ENCODE measurements at regions not wholly inside any gene's neighbourhood (a gene's known extent, or its start where the extent isn't known, plus 50 kb on each side); places are given as distances from the start of the nearest gene placed in this dataset.

DNA sequence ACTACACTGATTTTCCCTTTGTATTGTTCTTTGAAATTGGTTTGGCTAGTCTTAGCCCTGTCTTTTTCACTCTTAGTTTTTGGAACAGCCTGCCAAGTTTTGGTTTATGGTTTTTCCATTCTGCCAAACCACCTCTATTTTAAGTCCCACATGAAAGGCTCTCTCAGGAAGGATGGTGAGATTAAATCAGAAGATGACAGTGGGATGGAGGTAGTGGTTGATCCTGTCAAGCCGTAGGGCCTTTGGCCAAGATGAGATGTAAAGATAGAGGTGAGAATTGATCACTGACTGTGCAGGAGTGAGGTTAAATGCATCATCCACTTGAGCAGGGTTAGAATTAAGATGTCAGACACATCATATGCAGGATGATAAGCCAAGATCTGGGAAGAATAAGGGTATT, 948.5 kb downstream of the SLC4A3 start:
- in situ Hi-C loops (cut with HindIII; ENCODE audit: low pct_ligation_motif_present, low sequenced_read_pairs), result no loop called here
- TF ChIP-seq, protein P1, sequence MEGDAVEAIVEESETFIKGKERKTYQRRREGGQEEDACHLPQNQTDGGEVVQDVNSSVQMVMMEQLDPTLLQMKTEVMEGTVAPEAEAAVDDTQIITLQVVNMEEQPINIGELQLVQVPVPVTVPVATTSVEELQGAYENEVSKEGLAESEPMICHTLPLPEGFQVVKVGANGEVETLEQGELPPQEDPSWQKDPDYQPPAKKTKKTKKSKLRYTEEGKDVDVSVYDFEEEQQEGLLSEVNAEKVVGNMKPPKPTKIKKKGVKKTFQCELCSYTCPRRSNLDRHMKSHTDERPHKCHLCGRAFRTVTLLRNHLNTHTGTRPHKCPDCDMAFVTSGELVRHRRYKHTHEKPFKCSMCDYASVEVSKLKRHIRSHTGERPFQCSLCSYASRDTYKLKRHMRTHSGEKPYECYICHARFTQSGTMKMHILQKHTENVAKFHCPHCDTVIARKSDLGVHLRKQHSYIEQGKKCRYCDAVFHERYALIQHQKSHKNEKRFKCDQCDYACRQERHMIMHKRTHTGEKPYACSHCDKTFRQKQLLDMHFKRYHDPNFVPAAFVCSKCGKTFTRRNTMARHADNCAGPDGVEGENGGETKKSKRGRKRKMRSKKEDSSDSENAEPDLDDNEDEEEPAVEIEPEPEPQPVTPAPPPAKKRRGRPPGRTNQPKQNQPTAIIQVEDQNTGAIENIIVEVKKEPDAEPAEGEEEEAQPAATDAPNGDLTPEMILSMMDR (IDR thresholded peaks at IDR 0.05; ENCODE audit: low read depth, low read length, missing control alignments), result no peak
- DNase-seq, result no peak
- Histone ChIP-seq H3K27ac (no peak overlapping the region), H3K27me3 (replicated peaks) (no peaks in the 10 kb centered on the region), H3K4me3 (ENCODE audit: low read depth, low read length) (no peak overlapping the region), H3K36me3 (replicated peaks) (no peaks in the 10 kb centered on the region)

DNA sequence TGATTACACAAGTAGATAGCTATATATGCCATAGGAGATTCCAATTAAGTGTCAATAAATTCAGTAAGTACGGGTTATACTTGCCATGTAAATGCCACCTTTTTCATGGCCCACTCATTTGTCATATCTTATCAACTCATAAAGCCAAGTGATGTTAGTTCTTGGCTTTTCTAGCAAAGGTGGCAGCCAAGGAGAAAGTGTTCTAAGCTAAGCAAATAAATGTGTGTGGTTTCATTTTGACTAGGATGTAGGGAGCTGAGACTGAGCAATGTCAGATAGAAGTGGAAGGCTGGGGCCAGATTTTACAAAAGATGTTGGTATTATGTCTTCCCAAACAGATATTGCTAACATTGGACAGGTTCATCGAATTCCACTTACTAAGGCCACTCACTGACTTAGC, 952.0 kb downstream of the SLC4A3 start:
- TF ChIP-seq, protein P1 (IDR thresholded peaks at IDR 0.05; ENCODE audit: low read depth, low read length, missing control alignments), result no peak
- H3K4me3 ChIP-seq (ENCODE audit: low read depth, low read length), result no peak overlapping the region
- H3K27me3 ChIP-seq (replicated peaks), result no peaks in the 10 kb centered on the region
- no peak overlapping the region for H3K27ac ChIP-seq
- H3K36me3 ChIP-seq (replicated peaks), result no peaks in the 10 kb centered on the region
- in situ Hi-C loops (cut with HindIII; ENCODE audit: low pct_ligation_motif_present, low sequenced_read_pairs), result no loop called here
- DNase-seq, result no peak

DNA sequence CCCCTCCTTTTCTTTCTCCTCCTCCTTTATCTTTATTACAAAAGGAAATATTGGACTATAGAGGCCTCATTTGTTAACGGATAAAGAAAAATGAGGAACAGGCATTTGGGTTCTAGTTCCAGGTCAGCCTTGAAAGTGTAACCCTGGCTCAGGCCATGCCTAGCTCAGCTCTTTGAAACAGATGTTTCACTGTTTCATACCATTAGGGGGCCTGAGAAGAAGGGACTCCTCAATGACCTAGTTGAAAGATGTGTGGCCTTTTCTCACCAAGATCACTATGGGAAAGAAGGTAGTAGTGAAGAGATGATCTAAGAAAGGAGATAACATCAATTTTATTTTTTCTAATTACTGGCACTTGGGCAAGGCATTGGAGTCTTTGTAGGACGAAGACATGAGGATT, 952.7 kb downstream of the SLC4A3 start:
- in situ Hi-C loops (cut with HindIII; ENCODE audit: low pct_ligation_motif_present, low sequenced_read_pairs), result no loop called here
- H3K4me3 ChIP-seq (ENCODE audit: low read depth, low read length), result no peak overlapping the region
- H3K27ac ChIP-seq, result no peak overlapping the region
- H3K36me3 ChIP-seq (replicated peaks), result no peaks in the 10 kb centered on the region
- TF ChIP-seq, protein P1 (IDR thresholded peaks at IDR 0.05; ENCODE audit: low read depth, low read length, missing control alignments), result no peak
- H3K27me3 ChIP-seq (replicated peaks), result no peaks in the 10 kb centered on the region
- no peak for DNase-seq

DNA sequence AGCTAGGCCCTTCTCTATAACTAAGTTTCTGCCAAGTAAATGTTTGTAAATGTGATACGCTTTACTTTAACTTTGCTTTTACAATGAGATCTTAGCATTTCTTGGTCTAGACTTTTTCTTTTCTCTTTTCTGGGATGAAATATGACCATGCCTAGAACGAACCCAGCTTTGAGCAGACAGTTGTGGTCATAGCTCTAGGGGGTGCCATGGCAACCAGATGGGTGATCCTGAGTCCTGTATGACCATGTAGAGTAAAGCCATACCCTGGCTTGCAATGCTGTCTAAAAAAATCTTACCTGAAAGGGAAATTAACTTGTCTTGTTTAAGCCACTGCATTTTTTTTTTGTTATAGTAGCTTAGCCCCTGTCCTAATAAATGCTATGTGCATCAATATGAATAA, 956.3 kb downstream of the SLC4A3 start:
- no peak overlapping the region for H3K27ac ChIP-seq
- H3K27me3 ChIP-seq (replicated peaks), result no peaks in the 10 kb centered on the region
- TF ChIP-seq, protein P1 (IDR thresholded peaks at IDR 0.05; ENCODE audit: low read depth, low read length, missing control alignments), result no peak
- no peak for DNase-seq
- no peak overlapping the region for H3K4me3 ChIP-seq (ENCODE audit: low read depth, low read length)
- no peaks in the 10 kb centered on the region for H3K36me3 ChIP-seq (replicated peaks)
- in situ Hi-C loops (cut with HindIII; ENCODE audit: low pct_ligation_motif_present, low sequenced_read_pairs), result no loop called here

DNA sequence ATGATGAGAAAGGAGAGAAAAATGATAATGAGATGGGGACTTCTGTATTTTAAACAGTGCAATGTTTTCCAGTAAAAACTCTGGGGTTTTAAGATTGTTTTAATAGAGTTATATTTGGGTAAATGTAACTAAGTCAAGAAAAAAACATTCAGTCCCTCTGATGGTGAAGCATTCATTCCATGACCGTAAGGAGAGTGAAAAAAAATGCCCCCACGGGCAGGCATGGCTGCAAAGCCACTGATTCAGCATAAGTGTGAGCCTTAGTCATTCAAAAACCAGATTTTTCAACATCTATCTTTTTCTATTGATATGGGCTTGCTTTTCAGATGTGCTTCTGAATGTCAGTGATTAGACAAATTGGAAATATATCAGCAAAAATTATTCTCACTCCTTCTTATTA, 957.8 kb downstream of the SLC4A3 start:
- no peaks in the 10 kb centered on the region for H3K36me3 ChIP-seq (replicated peaks)
- no peaks in the 10 kb centered on the region for H3K27me3 ChIP-seq (replicated peaks)
- H3K27ac ChIP-seq, result no peak overlapping the region
- no peak overlapping the region for H3K4me3 ChIP-seq (ENCODE audit: low read depth, low read length)
- TF ChIP-seq, protein P1 (IDR thresholded peaks at IDR 0.05; ENCODE audit: low read depth, low read length, missing control alignments), result no peak
- in situ Hi-C loops (cut with HindIII; ENCODE audit: low pct_ligation_motif_present, low sequenced_read_pairs), result no loop called here
- peak; percentile 31 for DNase-seq

DNA sequence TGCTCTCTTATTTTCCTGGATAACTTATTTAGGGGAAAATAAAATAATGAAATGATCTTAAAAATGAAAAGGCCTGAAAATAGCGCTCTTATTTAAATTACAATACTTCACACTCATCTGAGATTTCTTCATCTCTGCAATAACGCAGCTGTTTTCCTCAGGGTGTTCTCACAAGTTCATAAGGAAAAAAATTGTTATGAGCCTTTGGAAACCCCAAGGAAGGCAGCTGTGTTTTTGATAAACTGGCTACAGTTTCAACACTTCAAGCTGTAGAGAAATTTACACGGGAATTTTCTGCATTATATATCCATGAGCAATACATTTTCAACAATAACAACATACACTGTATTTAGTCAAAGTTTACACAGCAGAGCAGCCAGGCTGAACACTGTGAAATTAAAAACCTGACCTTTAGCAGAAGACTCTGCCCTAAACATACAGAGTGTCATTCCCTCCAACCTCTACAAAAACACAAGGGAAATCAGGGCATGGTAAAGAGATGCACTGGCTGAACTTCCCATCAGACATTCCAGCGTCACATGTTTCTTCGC, 959.6 kb downstream of the SLC4A3 start:
- in situ Hi-C loops (cut with HindIII; ENCODE audit: low pct_ligation_motif_present, low sequenced_read_pairs), result no loop called here
- no peaks in the 10 kb centered on the region for H3K27me3 ChIP-seq (replicated peaks)
- TF ChIP-seq, protein P1 (IDR thresholded peaks at IDR 0.05; ENCODE audit: low read depth, low read length, missing control alignments), result no peak

More for the DNA sequence above, 959.6 kb downstream of the SLC4A3 start:
- Histone ChIP-seq H3K36me3 (replicated peaks) (no peaks in the 10 kb centered on the region), H3K27ac (no peak overlapping the region), H3K4me3 (ENCODE audit: low read depth, low read length) (no peak overlapping the region)
- DNase-seq, result no peak
